Lower lobe of right lung (tissue), 2 donors: ENCODE measurements at regions not wholly inside any gene's neighbourhood (a gene's known extent, or its start where the extent isn't known, plus 50 kb on each side); places are given as distances from the start of the nearest gene placed in this dataset.
"Not testable (repeated sequence)": the region's sequence is repeated elsewhere in the genome, so short reads cannot be mapped to it uniquely, and the experiment has no call there.

Experiments
- ATAC-seq, 2 donors: fragments of 200-7000 bp; cut with Tn5 transposase; one replicate each; pipeline ENCODE4 v1.9.1; 2020 to 2022; ENCODE audit warnings: mild to moderate bottlenecking in 2 of 2, moderate library complexity in 2 of 2
- DNase-seq: peaks from one replicate; pipeline ENCODE4 v3.0.0-alpha.2; 2020
- H3K27ac ChIP-seq: fragments of 200-600 bp; one replicate; pipeline ENCODE4 v1.8.0; 2022
- H3K27me3 ChIP-seq: fragments of 200-600 bp; one replicate; pipeline ENCODE4 v1.8.0; 2022; ENCODE audit warnings: low read depth
- H3K36me3 ChIP-seq: fragments of 200-600 bp; one replicate; pipeline ENCODE4 v1.8.0; 2022; ENCODE audit warnings: mild to moderate bottlenecking
- H3K4me1 ChIP-seq: fragments of 200-600 bp; one replicate; pipeline ENCODE4 v1.8.0; 2022
- H3K4me3 ChIP-seq: fragments of 200-600 bp; one replicate; pipeline ENCODE4 v1.8.0; 2022; ENCODE audit warnings: mild to moderate bottlenecking
- H3K9me3 ChIP-seq: fragments of 200-600 bp; one replicate; pipeline ENCODE4 v1.8.0; 2022
- intact Hi-C: fragments of 100-400 bp; cut with DNase I; formaldehyde crosslinking; loops from one replicate; pipeline ENCODE4 v1.11.0; 2022
- TF ChIP-seq, protein P1 (sequence below): fragments of 200-600 bp; IDR thresholded peaks from one replicate; pipeline ENCODE4 v1.8.0; 2022; ENCODE audit warnings: antibody characterized with exemption, mild to moderate bottlenecking
- donor health status: DM: no; HTN: yes; CAD: no; lungs with severe emphysema.

DNA sequence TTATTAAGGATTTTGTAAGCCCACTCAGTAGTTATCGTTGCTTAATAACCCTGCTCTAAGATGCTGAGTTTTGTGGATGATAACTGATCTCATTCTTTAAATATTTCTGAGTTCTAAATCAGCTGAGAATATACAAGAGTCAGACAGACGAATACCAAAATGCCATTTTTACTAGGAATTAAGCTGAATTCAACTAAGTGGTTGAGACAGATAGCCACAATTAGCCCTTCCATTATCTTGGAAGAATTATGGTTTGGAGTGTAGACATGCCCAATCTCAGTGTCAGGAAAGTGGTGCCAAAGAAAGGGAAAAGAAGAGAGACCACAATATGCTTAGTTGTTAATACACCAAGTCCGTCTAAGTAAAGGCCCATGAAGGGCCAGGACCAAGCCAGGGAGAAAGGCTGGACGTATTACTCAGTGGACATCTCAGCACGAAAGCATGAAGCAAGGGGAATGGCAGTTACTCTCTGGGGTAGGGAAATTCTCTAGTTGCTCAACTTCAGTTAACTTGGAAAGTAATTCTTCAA, 58.6 kb downstream of the KCNA5 start:
- no peak overlapping the region for H3K27ac ChIP-seq
- H3K4me1 ChIP-seq = no peaks in the 10 kb centered on the region
- intact Hi-C loops = no loop called here
- DNase-seq (no peak), ATAC-seq (no peak)
- no peaks in the 10 kb centered on the region for H3K9me3 ChIP-seq
- no peaks in the 10 kb centered on the region for H3K36me3 ChIP-seq
- no peak overlapping the region for H3K4me3 ChIP-seq
- TF ChIP-seq, protein P1, sequence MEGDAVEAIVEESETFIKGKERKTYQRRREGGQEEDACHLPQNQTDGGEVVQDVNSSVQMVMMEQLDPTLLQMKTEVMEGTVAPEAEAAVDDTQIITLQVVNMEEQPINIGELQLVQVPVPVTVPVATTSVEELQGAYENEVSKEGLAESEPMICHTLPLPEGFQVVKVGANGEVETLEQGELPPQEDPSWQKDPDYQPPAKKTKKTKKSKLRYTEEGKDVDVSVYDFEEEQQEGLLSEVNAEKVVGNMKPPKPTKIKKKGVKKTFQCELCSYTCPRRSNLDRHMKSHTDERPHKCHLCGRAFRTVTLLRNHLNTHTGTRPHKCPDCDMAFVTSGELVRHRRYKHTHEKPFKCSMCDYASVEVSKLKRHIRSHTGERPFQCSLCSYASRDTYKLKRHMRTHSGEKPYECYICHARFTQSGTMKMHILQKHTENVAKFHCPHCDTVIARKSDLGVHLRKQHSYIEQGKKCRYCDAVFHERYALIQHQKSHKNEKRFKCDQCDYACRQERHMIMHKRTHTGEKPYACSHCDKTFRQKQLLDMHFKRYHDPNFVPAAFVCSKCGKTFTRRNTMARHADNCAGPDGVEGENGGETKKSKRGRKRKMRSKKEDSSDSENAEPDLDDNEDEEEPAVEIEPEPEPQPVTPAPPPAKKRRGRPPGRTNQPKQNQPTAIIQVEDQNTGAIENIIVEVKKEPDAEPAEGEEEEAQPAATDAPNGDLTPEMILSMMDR = no peak
- no peaks in the 10 kb centered on the region for H3K27me3 ChIP-seq

DNA sequence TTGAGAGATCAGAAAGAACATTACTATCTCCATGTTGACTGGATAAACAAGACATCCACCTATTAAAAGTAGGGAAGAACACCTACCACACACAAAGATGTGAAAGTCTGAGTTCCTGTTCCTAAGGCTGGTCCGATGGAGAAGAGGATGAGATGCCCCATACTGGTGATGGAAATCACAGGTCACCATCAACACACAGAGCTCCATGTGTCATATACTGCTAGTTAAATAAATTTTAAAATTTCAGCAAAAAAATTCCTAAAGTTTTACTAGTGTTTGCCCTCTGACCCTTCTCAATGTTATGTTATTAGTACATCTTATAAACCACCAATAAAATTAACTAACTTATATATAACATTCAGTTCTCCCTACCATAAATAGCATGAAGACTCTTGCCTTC, 59.1 kb downstream of the KCNA5 start:
- Histone ChIP-seq H3K27me3 (no peaks in the 10 kb centered on the region), H3K9me3 (no peaks in the 10 kb centered on the region), H3K27ac (no peak overlapping the region), H3K4me1 (no peaks in the 10 kb centered on the region), H3K36me3 (no peaks in the 10 kb centered on the region), H3K4me3 (no peak overlapping the region)
- ATAC-seq = no peak
- intact Hi-C loops = no loop called here
- TF ChIP-seq, protein P1 = no peak
- no peak for DNase-seq

DNA sequence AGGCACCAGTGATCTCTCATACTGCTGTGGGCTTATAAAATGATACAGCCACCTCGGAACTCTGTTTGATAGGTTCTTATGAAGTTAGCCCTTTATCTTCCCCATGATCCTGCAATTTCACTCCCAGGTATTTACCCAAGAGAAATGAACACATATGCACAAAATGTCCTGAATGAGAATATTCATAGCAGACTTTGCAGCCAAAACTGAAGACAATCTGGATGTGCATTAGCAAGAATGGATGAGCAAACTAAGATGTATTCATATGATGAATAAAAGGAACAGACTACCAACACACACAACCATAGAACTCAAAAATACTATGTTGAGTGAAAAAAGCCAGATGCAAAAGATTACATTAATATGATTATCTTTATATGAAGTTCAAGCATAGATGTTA, 66.7 kb downstream of the KCNA5 start:
- ATAC-seq (no peak), DNase-seq (no peak)

DNA sequence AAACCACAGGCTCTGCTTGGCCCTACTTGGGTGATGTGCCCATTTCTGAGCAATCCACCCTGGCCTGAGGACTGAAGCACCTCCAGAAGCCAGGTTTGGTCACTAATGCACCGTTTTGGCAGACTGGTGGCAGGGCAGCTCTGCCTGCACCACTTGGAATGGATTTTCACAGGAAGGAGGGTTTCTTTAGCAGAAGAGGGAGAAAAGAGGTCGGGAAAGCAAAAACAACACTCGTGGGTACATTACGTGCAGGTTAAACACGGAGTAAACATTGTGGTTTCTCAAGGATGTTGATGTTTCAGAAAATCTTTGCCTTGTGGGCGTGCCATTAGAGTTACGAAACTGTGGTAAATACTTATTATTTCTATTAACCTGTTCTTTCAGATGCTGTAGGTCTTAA, 70.8 kb downstream of the KCNA5 start:
- H3K27me3 ChIP-seq = no peaks in the 10 kb centered on the region
- no peak for DNase-seq
- intact Hi-C loops = no loop called here
- no peak overlapping the region for H3K4me3 ChIP-seq
- no peaks in the 10 kb centered on the region for H3K36me3 ChIP-seq
- no peaks in the 10 kb centered on the region for H3K9me3 ChIP-seq
- H3K4me1 ChIP-seq = no peaks in the 10 kb centered on the region
- peak; percentile 80 to 88 for ATAC-seq
- TF ChIP-seq, protein P1 = no peak
- no peak overlapping the region for H3K27ac ChIP-seq

More for the DNA sequence above, 66.7 kb downstream of the KCNA5 start:
- Histone ChIP-seq H3K4me3 (no peak overlapping the region), H3K27ac (no peak overlapping the region), H3K27me3 (no peaks in the 10 kb centered on the region), H3K9me3 (no peaks in the 10 kb centered on the region), H3K4me1 (no peaks in the 10 kb centered on the region), H3K36me3 (no peaks in the 10 kb centered on the region)
- TF ChIP-seq, protein P1 = no peak
- intact Hi-C loops = no loop called here

DNA sequence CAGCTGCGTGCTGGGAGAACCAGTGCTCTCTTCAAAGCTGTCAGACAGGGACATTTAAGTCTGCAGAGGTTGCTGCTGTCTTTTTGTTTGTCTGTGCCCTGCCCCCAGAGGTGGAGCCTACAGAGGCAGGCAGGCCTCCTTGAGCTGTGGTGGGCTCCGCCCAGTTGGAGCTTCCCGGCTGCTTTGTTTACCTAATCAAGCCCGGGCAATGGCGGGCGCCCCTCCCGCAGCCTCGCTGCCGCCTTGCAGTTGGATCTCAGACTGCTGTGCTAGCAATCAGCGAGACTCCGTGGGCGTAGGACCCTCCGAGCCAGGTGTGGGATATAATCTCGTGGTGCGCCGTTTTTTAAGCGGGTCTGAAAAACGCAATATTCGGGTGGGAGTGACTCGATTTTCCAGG, 78.1 kb downstream of the KCNA5 start:
- H3K4me3 ChIP-seq, H3K9me3 ChIP-seq, intact Hi-C loops, H3K4me1 ChIP-seq, H3K36me3 ChIP-seq, ATAC-seq, H3K27ac ChIP-seq, DNase-seq, H3K27me3 ChIP-seq: not testable (repeated sequence)

DNA sequence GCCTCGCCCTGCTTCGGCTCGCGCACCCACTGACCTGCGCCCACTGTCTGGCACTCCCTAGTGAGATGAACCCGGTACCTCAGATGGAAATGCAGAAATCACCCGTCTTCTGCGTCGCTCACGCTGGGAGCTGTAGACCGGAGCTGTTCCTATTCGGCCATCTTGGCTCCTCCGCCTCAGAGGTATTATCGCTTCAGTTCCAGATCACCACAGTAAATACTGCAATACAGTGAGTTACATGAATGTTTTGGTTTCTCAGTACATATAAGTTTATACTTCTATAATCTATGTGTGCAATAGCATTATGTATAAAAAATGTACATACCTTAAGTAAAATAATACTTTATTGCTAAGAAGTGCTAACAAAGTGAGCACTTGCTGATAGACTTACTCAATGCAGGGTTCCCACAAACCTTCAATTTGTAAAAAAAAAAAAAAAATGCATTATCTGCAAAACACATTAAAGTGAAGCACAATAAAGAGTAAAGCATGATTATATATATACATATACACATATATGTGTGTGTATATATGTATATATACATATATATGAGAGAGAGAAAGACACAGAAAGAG, 78.7 kb downstream of the KCNA5 start:
- H3K27me3 ChIP-seq, H3K4me3 ChIP-seq, H3K9me3 ChIP-seq, H3K27ac ChIP-seq, H3K4me1 ChIP-seq, intact Hi-C loops, DNase-seq, H3K36me3 ChIP-seq, ATAC-seq: not testable (repeated sequence)

DNA sequence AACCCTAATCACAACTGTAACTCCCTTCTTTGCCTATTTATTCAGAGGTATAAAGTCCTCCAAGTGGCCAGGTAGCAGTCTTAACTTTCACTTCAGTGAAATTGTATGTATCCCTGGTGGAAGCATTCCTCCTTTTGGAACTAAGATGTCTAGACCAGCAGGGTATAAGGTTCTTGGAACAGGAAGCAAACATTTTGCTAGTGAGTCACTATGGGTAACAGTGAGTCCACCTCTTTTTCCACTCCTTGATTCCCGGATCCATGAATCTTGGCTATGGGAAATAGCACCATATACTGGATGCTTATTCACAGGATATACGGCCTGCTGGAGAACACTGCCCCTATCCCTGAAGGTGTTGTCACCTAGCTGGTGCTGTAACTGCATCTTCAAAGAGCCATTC, 80.2 kb downstream of the KCNA5 start:
- no peak overlapping the region for H3K4me3 ChIP-seq
- no peaks in the 10 kb centered on the region for H3K4me1 ChIP-seq
- H3K27me3 ChIP-seq = no peaks in the 10 kb centered on the region
- DNase-seq (no peak), ATAC-seq (no peak)
- TF ChIP-seq, protein P1 = no peak
- H3K9me3 ChIP-seq = no peaks in the 10 kb centered on the region
- intact Hi-C loops = no loop called here
- no peak overlapping the region for H3K27ac ChIP-seq
- H3K36me3 ChIP-seq = no peaks in the 10 kb centered on the region
